ENCODE measurements at regions not wholly inside any gene's neighbourhood (a gene's known extent, or its start where the extent isn't known, plus 50 kb on each side); places are given as distances from the start of the nearest gene placed in this dataset.

DNA sequence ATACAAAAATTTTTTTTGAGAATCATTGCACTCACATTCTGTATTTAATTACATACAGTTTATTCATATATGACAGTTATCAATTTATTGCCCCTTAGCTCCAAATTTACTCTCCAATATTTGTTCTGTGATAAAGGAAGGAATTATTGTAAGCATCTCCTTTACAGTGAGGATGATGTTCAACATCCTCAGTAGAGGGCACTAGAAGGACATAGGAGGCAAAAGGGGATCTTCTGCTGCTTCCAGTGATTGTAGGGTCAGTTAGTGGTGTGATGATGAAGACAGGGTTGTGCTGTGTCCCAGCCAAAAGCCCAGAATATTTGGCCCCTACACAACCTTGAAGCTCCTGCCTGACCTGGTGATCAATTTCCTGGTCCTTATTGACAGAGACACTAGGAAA lies 89.9 kb upstream of the DCBLD2 start:
- Histone ChIP-seq H3K56ac (ENCODE audit: insufficient read length, low read depth, low read length) (no peak overlapping the region), H4K91ac (ENCODE audit: insufficient read length, low read depth, low read length) (no peak overlapping the region), H3K14ac (ENCODE audit: insufficient read depth, low read length) (no peak overlapping the region), H4K20me1 (ENCODE audit: control insufficient read depth, insufficient read depth, insufficient read length) (no peaks in the 10 kb centered on the region), H3K23me2 (ENCODE audit: insufficient read length, low read depth, low read length, poor library complexity, severe bottlenecking) (no peaks in the 10 kb centered on the region), H3K4me2 (ENCODE audit: insufficient read depth, insufficient read length, low read length) (no peak overlapping the region), H3K79me1 (ENCODE audit: insufficient read depth, low read depth, low read length, poor library complexity, severe bottlenecking) (no peaks in the 10 kb centered on the region), H3K79me2 (ENCODE audit: insufficient read depth, low read length) (no peaks in the 10 kb centered on the region), H3K18ac (ENCODE audit: insufficient read length, low read depth, low read length) (no peak overlapping the region), H2BK120ac (ENCODE audit: low read depth, low read length, poor library complexity, severe bottlenecking) (no peak overlapping the region), H3K9ac (ENCODE audit: extremely low read depth, insufficient read length, low read length) (no peak overlapping the region), H3K4me1 (ENCODE audit: insufficient read depth, low read length) (no peaks in the 10 kb centered on the region), H4K8ac (replicated peaks; ENCODE audit: insufficient read length, low read depth, low read length) (no peak overlapping the region), H4K5ac (ENCODE audit: insufficient read length, low read depth, low read length) (no peak overlapping the region), H3K4ac (ENCODE audit: low read depth, low read length) (no peak overlapping the region), H2BK5ac (ENCODE audit: insufficient read length, low read length) (no peak overlapping the region), H2BK15ac (ENCODE audit: low read depth, low read length) (no peak overlapping the region), H2AFZ (ENCODE audit: low read length) (no peak overlapping the region), H3K27me3 (ENCODE audit: insufficient read depth, low read length) (no peaks in the 10 kb centered on the region), H2BK20ac (ENCODE audit: low read depth, low read length, poor library complexity, severe bottlenecking) (no peak overlapping the region), H3K9me3 (ENCODE audit: control insufficient read depth, low read depth, low read length) (no peaks in the 10 kb centered on the region), H3K27ac (ENCODE audit: insufficient read length, low read depth, low read length) (no peak overlapping the region), H2BK12ac (ENCODE audit: insufficient read length, low read depth, low read length) (no peak overlapping the region), H2AK5ac (ENCODE audit: insufficient read length, low read length) (no peak overlapping the region), H3K23ac (ENCODE audit: insufficient read length, low read depth, low read length) (no peak overlapping the region), H3T11ph (ENCODE audit: low read length) (no peak overlapping the region)
- no peak for DNase-seq
- Mint-ChIP-seq H3K4me3 (no peak overlapping the region), H3K27me3 (ENCODE audit: low read depth) (no peaks in the 10 kb centered on the region), H3K27ac (no peak overlapping the region), H3K9me3 (no peaks in the 10 kb centered on the region), H3K36me3 (ENCODE audit: insufficient read depth in 1 of 3, low read depth in 3 of 3) (no peaks in the 10 kb centered on the region), H3K4me1 (peaks cover 0 to under 1% of the 10 kb centered on the region in 2 experiments; a peak in 1 of 4 replicates)
- TF ChIP-seq, protein P1, sequence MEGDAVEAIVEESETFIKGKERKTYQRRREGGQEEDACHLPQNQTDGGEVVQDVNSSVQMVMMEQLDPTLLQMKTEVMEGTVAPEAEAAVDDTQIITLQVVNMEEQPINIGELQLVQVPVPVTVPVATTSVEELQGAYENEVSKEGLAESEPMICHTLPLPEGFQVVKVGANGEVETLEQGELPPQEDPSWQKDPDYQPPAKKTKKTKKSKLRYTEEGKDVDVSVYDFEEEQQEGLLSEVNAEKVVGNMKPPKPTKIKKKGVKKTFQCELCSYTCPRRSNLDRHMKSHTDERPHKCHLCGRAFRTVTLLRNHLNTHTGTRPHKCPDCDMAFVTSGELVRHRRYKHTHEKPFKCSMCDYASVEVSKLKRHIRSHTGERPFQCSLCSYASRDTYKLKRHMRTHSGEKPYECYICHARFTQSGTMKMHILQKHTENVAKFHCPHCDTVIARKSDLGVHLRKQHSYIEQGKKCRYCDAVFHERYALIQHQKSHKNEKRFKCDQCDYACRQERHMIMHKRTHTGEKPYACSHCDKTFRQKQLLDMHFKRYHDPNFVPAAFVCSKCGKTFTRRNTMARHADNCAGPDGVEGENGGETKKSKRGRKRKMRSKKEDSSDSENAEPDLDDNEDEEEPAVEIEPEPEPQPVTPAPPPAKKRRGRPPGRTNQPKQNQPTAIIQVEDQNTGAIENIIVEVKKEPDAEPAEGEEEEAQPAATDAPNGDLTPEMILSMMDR (conservative IDR thresholded peaks at IDR 0.05) = peak; percentile 41; the same call in 2 of the 3 replicates
